Omental fat pad (tissue), 3 donors: ENCODE measurements at regions not wholly inside any gene's neighbourhood (a gene's known extent, or its start where the extent isn't known, plus 50 kb on each side); places are given as distances from the start of the nearest gene placed in this dataset.
"Not testable (repeated sequence)": the region's sequence is repeated elsewhere in the genome, so short reads cannot be mapped to it uniquely, and the experiment has no call there.

ENCODE experiments used
- ATAC-seq: fragments of 150-250 bp; one replicate; pipeline ENCODE4 v1.9.1; 2016; ENCODE audit warnings: mild to moderate bottlenecking, moderate library complexity; ENCODE audit not compliant: low FRiP score
- DNase-seq: peaks from one replicate; pipeline ENCODE4 v3.0.0-alpha.2; 2019; ENCODE audit warnings: low spot score
- TF ChIP-seq, protein P1 (sequence below), 3 donors: fragments of 450-650 bp; IDR thresholded peaks; one replicate each; pipeline ENCODE4 v1.5.1; 2016 to 2017; ENCODE audit warnings: antibody characterized with exemption in 3 of 3, mild to moderate bottlenecking in 3 of 3, moderate library complexity in 2 of 3

GRCh38 chr3:162702768-162703385 is 1206.3 kb downstream of the OTOL1 start:
- TF ChIP-seq, protein P1, sequence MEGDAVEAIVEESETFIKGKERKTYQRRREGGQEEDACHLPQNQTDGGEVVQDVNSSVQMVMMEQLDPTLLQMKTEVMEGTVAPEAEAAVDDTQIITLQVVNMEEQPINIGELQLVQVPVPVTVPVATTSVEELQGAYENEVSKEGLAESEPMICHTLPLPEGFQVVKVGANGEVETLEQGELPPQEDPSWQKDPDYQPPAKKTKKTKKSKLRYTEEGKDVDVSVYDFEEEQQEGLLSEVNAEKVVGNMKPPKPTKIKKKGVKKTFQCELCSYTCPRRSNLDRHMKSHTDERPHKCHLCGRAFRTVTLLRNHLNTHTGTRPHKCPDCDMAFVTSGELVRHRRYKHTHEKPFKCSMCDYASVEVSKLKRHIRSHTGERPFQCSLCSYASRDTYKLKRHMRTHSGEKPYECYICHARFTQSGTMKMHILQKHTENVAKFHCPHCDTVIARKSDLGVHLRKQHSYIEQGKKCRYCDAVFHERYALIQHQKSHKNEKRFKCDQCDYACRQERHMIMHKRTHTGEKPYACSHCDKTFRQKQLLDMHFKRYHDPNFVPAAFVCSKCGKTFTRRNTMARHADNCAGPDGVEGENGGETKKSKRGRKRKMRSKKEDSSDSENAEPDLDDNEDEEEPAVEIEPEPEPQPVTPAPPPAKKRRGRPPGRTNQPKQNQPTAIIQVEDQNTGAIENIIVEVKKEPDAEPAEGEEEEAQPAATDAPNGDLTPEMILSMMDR (IDR thresholded peaks at IDR 0.05) = no peak
- DNase-seq = no peak
- ATAC-seq = no peak

- DNase-seq (no peak), ATAC-seq (no peak)
- TF ChIP-seq, protein P1 (IDR thresholded peaks at IDR 0.05) = no peak
Measured at GRCh38 chr3:162704238-162704637, 1207.6 kb downstream of the OTOL1 start.

GRCh38 chr3:162704799-162705385 is 1208.3 kb downstream of the OTOL1 start:
- ATAC-seq (no peak), DNase-seq (no peak)
- TF ChIP-seq, protein P1 (IDR thresholded peaks at IDR 0.05) = no peak

DNA sequence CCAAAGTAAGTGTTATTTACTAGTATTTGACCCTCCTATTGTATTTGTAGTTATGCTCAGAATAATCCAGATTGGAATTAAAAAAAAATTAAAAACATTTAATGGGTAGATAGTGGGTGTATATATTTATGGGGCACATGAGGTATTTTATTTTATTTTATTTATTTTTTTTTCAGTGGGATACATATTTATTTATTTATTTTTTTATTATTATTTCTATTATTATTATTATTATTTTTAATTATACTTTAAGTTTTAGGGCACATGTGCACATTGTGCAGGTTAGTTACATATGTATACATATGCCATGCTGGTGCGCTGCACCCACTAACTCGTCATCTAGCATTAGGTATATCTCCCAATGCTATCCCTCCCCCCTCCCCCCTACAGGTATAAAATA is 1211.8 kb downstream of the OTOL1 start:
- not testable (repeated sequence) for DNase-seq, ATAC-seq

GRCh38 chr3:162708942-162709706 is 1212.5 kb downstream of the OTOL1 start:
- not testable (repeated sequence) for ATAC-seq, DNase-seq

- TF ChIP-seq, protein P1 (IDR thresholded peaks at IDR 0.05) = no peak
- ATAC-seq = no peak
Measured at GRCh38 chr3:162710332-162711112, 1213.9 kb downstream of the OTOL1 start.

DNA sequence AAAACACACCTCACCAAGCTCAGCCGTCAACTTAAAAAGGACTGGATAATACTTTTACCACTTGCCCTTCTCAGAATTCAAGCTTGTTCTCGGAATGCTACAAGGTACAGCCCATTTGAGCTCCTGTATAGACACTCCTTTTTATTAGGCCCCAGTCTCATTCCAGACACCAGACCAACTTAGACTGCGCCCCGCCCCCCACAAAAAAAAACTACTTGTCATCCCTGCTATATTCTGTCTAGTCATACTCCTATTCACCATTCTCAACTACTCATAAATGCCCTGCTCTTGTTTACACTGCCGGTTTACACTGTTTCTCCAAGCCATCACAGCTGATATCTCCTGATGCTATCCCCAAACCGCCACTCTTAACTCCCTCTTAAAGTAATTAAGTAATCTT is 1220.5 kb downstream of the OTOL1 start:
- DNase-seq, ATAC-seq: not testable (repeated sequence)

More at GRCh38 chr3:162710332-162711112, 1213.9 kb downstream of the OTOL1 start:
- no peak for DNase-seq

DNA sequence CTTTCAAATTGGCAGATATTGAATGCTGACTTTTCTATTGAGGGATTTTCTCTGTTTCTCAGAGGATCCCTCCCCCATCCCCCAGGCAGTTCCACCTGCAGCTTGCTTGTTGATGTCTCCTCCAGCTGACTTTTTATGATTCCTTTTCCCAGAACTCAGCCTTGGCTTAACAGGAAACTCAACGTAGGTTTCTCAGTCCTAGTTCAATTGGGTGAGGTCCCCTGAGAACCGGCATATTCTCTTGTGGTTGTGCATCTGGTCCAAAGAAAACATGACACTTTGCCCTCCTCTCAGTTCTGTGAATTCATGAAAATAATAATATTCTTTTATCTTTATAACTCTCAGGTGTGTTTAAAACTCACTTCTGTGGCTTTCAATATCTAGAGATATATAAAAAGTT is 1222.1 kb downstream of the OTOL1 start:
- TF ChIP-seq, protein P1 (IDR thresholded peaks at IDR 0.05) = no peak
- no peak for DNase-seq
- ATAC-seq = no peak
